Fibroblast of lung (primary cell): ENCODE measurements at regions not wholly inside any gene's neighbourhood (a gene's known extent, or its start where the extent isn't known, plus 50 kb on each side); places are given as distances from the start of the nearest gene placed in this dataset.

Source experiments
- EZH2 ChIP-seq: IDR thresholded peaks from 2 replicates; pipeline ENCODE4 v1.5.1; 2012; ENCODE audit warnings: low read length, control low read depth, mild to moderate bottlenecking; ENCODE audit errors: missing control alignments
- TF ChIP-seq, protein P1 (sequence below), 2 donors: IDR thresholded peaks in 1 of 2; conservative IDR thresholded peaks in 1 of 2; 1 replicate in 1 of 2; 2 replicates in 1 of 2; pipeline ENCODE4 v1.5.1; 2011 to 2012; ENCODE audit warnings: low read length in 2 of 2, control low read depth in 1 of 2, inconsistent platforms in 1 of 2, low read depth in 1 of 2, mild to moderate bottlenecking in 1 of 2

DNA sequence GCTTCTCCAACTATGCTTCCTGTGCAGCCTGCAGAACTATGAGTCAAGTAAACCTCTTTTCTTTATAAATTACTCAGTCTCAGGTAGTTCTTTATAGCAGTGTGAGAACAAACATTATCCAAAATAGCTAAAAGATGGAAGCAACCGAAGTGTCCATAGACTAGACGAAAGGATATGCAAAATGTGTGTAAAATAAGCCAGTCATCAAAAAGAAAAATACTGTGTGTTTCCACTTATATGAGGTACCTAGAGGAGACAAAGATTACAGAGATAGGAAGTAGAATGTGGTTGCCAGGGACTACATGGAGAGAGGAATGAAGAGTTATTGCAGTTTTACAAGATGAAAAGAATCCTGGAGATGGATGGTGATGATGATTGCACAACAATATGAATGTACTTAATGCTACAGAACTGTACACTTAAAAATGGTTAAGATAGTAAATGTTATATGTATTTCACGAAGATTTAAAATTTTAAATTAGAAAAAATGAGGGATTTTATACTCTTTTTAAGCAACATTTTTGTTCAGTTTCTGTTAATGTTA, 99.3 kb upstream of the FN1 start:
- TF ChIP-seq, protein P1, sequence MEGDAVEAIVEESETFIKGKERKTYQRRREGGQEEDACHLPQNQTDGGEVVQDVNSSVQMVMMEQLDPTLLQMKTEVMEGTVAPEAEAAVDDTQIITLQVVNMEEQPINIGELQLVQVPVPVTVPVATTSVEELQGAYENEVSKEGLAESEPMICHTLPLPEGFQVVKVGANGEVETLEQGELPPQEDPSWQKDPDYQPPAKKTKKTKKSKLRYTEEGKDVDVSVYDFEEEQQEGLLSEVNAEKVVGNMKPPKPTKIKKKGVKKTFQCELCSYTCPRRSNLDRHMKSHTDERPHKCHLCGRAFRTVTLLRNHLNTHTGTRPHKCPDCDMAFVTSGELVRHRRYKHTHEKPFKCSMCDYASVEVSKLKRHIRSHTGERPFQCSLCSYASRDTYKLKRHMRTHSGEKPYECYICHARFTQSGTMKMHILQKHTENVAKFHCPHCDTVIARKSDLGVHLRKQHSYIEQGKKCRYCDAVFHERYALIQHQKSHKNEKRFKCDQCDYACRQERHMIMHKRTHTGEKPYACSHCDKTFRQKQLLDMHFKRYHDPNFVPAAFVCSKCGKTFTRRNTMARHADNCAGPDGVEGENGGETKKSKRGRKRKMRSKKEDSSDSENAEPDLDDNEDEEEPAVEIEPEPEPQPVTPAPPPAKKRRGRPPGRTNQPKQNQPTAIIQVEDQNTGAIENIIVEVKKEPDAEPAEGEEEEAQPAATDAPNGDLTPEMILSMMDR (conservative IDR thresholded peaks at IDR 0.05 in 1 of 2, IDR thresholded peaks at IDR 0.05 in 1 of 2; ENCODE audit: low read depth in 1 of 2, low read length in 2 of 2) = no peak
- TF ChIP-seq EZH2 = no peak
